ENCODE measurements at regions not wholly inside any gene's neighbourhood (a gene's known extent, or its start where the extent isn't known, plus 50 kb on each side); places are given as distances from the start of the nearest gene placed in this dataset.

DNA sequence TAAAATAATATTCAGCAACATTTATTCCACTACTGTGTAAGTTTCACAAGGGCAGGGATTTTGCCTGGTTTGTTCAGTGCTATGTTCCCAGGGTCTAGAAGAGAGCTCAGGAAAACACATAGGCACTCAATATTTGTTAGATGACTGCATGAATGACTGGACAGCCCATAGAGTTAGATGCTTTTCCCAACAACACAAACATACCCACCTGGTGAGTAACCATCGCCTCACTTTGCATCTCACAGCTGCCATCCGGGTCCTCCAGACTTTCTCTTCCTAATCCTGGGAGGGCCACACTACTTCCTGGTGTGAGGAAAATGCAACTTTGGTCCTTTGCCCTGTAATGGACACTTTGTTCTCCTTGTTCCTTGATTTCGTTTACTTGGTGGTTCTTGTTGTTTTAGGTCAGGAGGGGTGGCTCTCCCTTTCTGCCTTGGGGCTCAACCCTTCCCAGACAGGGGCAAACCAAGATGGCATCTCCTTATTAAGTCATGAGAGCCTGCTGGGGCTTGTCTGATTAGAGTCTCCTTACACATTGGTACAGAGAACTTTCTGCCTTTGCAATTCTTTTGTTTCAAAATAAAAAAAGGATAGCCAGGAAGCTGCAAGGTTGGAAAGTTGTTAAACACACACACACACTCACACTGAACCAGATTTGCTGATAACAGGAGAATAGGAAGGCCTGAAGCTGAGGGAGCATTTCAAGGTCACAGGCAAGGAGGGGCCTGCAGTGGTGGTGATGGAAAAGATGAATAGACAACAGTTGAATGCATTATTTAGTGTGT is 190.6 kb downstream of the MID1IP1 start:
- TF ChIP-seq CTCF (IDR thresholded peaks at IDR 0.05) (no peak), POLR2A (IDR thresholded peaks at IDR 0.05) (no peak)

All from uterus (tissue), 2 donors.